ENCODE measurements at regions not wholly inside any gene's neighbourhood (a gene's known extent, or its start where the extent isn't known, plus 50 kb on each side); places are given as distances from the start of the nearest gene placed in this dataset.

DNA sequence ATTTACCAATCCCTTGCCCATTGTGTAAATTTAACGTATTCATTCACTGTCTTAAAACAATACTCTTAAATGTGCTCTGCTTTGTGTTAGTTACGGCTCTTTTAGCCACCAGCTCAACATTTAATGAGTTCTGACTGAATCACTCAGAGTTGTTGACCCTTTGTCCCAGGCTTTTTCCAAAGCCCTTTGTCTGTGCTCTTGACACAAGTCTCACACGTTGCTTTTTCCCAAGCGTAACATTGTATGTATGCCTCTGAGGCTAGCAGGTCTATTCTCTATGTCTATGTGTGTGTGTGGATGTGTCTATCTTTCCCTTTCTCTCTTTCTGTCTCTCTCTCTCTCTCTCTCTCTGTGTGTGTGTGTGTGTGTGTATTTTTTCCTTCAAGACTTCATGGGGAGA, 435.4 kb upstream of the GOLIM4 start:
- DNase-seq (ENCODE audit: low read depth, low spot score), result no peak

DNA sequence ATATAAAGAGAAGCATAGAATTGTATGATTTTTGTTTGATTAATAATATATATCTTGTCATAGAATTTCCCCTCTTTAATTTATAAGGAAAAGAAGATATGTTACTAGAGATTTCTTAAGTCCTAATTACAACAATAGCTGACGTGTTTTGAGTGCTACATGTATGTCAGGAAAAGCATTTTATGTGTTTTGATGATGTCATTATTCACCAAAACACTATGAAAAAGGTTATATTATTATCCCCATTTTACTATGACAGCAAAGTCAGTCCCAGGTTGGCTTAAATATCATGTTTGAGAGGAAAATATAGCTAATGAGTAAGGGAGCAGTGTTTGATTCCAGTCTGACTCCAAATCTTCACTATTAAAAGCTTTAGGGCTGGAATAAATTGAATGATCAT, 428.4 kb upstream of the GOLIM4 start:
- DNase-seq (ENCODE audit: low read depth, low spot score), result no peak

DNA sequence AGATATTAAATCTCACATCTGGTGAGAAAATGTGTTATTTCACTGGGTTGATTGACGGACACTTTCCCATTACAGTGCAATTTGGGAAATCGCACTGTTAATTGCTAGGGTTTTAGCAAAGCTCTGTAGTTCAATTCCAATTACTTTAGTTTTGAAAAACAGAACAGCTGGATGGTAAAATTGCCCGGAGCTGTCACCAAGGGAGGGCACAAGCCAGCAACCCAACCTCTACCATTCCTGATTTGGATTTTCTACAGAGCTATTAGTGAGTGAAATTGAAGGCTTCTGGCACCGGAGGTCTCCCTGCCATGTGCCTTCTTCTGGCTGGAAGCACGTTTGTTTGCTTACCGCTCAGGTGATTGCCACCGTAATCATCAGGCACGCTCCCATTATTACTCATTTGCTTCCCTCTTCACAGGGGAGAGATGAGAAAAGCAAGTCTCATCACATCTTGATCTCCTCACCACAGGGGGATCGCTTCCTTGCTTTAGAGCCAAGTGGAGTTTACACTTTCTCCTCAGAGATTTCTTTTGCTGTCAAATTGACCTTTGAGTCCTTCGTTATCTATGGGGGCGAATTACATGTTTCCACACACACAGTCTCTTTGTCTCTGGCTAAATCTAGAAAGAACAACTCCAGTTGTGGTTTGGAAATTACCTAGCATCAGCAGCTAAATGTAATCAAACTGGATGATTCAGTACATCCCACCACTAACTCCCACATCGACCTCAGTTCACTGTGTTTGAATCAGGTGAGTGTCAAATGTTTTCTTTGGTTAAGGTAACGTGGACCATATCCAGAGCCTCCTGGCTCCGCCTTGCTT, 421.7 kb upstream of the GOLIM4 start:
- no peak for DNase-seq (ENCODE audit: low read depth, low spot score)

DNA sequence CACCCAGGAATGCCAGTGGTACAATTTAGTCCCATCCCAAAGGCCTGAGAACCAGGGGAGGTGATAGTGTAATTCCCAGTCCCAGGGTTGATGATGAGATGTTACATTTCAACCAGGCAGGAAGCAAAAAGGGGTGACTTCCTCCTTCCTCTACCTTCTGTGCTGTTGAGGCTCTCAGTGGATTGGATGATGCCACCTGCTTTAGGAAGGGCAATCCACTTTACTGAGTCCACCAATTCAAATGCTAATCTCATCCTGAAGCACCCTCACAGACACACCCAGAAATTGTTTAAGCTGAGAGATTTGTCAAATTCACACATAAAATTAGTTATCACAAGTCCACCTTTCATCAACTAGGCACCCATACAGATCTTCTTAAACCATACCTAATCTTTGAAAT, 418.5 kb upstream of the GOLIM4 start:
- no peak for DNase-seq (ENCODE audit: low read depth, low spot score)

DNA sequence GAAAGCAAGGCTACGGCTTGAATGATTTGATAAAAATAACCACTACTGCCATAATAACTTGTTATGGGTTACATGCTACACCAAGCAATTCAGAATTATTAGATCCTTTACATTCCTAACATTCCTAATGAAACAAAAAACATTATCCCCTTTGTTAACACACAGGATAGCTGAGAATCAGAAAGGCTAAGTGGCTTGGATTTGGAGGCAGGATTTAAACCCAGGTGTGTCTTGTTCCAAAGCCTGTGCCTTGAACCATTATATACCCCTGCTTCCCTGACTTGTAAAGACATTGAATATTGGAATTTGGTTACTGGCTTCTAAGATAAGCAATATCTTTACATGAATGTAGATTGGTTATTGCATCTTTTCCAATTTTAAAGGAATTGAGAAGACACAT, 417.1 kb upstream of the GOLIM4 start:
- DNase-seq (ENCODE audit: low read depth, low spot score), result no peak

DNA sequence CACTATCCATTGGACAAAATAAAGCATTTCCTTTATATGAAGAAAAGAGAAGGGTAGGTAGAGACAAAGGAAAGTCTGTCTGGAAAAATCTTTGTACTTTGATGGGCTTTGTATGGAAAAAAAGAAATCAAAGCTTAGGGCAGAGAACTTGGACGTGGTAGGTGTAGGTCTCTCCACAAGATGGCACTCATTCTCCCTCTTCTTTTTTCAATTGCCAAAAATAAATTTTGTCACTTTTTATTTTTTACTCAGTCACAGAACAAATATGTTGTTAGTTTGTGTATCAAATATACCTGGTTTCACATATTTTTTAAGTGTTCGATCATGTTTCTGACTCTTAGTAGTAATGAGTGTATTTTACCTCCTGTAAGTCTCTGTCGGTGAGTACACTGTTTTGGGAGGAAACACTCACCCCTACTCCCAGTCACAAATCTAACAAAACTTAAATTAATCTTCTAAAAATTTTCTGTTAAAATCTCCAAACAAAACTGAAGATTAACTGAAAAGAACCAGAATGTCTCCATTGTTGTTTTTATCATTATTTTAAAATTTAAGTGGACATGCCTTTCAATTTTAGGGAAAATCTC, 415.8 kb upstream of the GOLIM4 start:
- DNase-seq (ENCODE audit: low read depth, low spot score), result no peak

DNA sequence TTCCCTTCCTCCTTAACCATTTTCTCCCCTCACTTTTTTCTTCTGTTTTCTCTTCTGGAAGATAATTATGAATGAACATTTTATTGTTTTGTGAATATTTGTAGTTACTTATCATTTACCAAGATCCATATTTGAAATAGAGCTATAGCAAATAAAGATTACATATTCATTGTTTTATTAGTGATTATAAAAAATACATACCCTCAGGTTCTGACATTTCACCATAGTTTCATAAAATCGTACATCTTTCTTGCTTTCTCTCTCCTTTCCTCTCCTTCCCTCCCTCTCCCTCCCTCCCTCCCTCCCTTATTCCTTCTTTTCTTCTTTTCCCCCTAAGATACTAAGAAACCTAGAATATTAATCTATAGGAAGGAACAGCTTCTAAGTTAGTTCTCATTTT, 410.9 kb upstream of the GOLIM4 start:
- DNase-seq (ENCODE audit: low read depth, low spot score), result no peak

DNA sequence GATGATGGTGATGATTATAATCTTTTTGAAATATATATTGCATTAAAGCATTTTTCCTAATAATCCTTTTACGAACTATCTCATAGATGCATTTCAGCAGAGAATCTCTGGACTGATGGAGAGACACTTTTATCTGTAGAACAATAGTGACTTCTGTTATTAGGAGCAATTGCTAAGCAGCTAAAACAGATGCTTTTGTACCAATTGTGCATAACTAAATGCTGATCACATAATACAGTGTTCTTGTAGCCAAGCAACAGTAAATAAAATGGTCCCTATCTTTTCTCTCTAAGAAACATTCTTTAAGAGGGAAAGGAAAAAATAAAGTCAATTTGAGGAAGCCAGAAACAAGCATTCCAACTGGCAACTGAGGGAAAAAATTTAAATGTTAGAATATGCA, 405.8 kb upstream of the GOLIM4 start:
- DNase-seq (ENCODE audit: low read depth, low spot score), result no peak

DNA sequence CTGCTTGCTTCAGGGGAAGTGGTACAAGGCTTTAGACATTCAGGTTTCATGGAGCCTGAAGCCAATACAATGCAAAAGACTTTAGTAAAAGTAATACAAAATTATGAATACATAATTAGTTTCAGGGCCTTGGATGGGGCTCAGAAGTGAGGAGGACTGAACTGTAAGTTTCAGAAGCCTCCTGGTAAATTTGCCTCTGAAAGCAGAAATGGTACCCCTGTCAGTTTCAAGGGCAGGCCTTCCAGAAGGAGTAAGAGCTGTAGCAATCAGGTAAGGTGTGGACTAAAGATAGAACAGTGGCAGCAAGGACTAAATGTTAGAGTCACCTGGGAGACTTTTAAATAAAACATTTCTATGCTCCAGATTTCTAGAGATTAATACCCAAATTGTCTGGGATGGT, 402.5 kb upstream of the GOLIM4 start:
- DNase-seq (ENCODE audit: low read depth, low spot score), result no peak

DNA sequence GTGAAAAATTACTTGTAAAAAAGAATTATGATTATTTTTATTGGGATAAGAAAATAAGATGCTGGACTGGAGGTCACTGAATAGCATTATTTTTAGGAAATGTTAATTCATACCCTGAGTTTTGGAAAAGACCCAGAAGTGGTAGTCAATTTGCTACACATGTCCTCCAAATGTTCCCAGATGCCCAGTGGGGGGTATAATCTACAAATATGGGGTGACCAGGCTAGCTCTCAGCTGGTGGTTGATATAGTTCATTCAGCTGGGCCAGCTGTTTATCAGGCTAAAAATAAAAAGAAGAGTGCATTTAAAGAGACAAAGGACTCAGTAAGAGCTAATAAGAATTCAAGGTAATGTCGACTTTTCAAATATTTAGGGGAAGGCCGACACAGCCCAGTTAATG, 402.0 kb upstream of the GOLIM4 start:
- no peak for DNase-seq (ENCODE audit: low read depth, low spot score)

DNA sequence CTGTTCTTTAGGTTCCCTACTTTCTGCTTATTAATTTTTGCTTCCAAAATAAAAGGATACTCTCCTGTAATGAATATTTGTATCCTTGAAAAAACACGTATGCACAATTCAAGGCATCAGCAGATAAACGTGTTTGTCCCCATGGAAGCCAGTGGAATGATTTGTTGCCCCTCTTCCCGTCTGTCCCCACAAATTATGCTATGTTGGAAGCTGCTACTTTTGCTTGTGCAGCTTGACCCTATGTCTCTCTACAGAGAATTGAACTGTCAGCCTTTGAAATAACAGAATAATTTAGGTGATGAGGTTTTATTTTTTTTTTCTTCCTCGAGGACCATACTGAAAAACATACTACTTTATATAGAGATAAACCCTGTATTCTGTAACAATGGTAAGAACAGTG, 401.5 kb upstream of the GOLIM4 start:
- no peak for DNase-seq (ENCODE audit: low read depth, low spot score)

DNA sequence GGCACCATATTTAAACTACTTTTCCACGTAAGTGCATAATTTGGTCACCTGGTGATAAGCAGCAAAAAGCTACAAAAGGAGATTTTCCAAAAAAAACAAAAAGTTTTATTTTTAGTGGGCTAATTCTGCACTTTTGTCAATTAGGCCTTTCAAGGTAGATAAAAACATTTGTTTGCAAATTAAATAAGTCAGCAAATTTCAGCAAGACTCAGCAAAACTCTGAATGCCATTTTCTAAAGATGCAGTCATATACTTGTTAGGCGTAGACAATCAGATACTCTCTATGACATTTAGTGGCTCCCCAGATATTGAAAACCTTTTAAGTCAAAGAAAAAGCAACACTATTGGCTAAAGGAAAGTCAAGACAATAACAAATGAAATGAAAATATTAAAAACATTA, 400.2 kb upstream of the GOLIM4 start:
- no peak for DNase-seq (ENCODE audit: low read depth, low spot score)

DNA sequence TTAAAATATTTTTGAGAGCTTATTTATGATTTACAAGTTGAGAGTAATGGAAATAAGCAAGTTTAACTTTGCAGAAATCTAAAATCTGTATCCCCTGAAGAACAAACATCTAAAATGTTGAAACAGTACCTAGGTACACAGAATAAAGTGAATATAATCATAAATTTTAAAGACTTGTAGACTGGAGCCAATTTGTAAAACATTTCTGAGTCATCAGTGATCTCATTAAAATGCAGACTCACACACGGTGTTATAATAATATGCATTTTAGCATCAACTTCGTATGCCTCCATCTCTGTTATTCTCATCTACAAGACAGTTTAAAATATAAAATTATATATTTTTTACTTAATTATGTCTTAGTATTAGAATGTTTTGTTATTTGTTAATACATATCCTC, 399.5 kb upstream of the GOLIM4 start:
- DNase-seq (ENCODE audit: low read depth, low spot score), result no peak

DNA sequence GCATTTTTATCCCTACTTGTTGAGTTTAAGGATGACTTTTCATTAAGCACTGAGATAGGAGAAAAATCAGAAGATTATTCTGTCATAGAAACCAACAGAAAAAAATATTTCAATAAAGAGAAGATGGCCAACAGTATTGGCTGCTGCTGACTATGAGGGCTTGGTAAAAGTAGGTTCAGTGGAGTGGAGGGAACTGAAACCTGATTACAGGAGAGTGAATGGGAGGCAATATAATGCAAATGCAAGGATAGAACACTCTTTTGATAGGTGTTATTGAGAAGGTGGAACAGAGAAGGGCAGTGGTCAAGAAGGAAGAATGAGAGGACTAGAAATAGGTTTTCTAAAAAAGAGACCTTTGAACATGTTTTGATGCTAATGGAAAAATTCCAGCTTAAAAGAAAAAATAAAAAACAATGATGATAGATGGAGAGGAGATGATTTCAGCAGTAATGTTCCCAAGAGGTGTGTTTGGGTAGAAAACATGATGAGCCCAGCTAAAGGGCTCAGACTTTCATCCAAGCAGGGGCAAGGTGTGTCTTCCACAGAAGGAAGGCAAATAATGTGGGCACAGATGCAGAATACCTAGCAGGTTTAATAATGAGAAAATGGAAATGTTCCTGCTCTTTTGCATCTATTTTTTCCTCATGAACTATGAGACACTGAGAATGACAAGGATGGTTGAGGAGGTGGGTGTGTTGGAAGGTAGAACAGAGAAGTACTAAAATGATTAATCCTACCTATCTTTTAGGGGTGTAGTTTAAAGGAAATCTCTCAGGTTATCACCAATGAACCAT, 397.9 kb upstream of the GOLIM4 start:
- DNase-seq (ENCODE audit: low read depth, low spot score), result no peak

DNA sequence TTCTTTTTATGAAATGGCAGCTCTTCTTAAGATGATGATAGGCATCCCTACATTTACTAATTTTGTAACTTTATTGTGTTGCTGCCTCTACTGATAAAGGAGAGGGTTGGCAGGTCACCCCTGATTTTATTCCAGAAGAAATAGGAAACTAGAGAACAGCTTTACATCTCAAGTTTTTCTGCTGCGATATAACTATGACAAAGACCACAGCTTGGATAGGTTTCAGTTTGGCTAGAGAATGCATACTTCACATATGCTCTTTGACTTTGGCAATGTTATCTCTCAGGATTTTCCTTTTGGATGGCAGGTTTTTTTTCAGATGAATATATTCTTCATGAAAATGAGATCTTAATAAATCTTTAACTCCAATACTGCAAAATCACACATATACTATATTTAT, 395.3 kb upstream of the GOLIM4 start:
- DNase-seq (ENCODE audit: low read depth, low spot score), result no peak

DNA sequence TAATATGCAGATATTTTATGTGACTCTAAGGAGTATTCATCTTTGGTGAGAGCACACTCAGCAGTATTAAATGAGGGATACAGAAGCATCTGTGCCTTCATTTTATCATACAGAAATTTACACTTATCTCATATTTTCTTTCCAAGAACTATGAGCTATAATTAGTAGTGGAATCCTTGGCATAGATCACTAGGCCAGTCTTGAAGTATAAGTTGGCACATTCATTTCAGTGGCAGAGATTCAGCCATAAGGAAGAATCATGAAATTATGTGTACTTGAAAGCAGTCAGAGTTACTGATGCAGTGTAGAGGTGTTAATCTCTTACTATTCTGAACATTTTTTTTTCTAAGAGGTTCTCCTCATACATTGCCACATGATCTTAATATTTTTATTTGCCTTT, 393.6 kb upstream of the GOLIM4 start:
- no peak for DNase-seq (ENCODE audit: low read depth, low spot score)

DNA sequence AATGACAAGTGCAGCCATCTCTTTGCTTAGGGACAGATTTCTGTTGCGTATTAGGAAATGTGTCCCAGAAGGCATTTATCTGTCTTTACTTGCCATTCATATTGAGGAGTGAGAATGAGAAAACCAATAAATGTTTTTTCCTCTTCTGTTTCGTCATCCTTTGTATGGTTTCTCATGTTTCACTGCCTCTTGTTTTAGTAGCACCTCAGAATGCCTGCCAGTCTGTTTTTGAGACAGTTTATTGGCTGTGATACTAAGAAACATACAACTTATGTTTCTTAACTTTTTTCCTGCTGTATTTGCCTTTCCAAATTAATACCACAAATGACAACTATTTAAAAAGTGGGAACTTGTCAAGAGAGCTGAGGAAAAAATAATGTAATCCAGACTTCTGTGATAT, 390.2 kb upstream of the GOLIM4 start:
- no peak for DNase-seq (ENCODE audit: low read depth, low spot score)

DNA sequence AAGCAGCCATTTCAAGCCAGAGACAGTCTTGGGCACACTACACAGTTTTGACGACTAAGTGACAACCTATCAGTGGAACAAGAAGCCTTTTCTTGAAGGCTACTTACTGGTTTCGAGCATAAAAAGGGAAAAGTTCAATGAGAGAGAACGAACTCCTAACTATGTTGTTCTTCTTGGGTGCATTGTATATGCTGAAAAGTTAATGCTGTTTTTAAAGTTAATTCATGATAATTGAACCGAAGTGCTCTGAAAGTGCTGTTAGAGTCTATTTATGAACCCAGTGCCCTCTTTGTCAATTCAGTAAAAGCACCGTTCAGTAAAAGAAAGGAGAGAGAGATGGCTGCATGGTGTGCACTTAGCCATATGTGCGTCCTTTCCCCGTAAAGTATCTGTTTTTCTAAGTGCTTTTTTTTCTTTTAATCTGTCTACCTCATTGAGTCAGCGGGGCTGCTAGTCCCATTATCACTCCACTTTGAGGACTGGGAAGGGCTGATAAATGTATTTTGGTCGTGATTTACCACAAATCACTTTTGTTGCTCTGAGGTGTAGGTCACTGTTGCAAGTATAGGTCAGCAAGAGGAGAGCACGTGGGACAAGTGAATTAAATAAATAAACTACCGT, 380.7 kb upstream of the GOLIM4 start:
- DNase-seq (ENCODE audit: low read depth, low spot score), result no peak

DNA sequence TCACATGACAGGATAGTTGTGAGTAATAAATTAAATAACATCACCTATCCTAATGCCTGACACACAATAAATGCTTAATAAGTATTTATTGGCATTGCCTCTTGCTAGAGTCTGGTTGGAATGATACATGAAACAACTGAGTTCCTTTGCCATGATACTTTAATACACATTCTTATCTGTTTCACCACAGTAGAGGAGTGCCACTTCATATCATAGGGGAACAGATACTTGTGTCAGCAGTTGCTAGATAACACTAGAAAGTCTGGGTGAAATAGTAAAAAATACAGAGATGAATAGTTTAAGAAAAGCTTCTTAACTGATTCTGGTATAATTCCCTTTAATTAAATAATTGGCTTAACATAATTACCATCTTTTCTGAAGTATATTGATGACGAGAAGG, 380.0 kb upstream of the GOLIM4 start:
- DNase-seq (ENCODE audit: low read depth, low spot score), result no peak

DNA sequence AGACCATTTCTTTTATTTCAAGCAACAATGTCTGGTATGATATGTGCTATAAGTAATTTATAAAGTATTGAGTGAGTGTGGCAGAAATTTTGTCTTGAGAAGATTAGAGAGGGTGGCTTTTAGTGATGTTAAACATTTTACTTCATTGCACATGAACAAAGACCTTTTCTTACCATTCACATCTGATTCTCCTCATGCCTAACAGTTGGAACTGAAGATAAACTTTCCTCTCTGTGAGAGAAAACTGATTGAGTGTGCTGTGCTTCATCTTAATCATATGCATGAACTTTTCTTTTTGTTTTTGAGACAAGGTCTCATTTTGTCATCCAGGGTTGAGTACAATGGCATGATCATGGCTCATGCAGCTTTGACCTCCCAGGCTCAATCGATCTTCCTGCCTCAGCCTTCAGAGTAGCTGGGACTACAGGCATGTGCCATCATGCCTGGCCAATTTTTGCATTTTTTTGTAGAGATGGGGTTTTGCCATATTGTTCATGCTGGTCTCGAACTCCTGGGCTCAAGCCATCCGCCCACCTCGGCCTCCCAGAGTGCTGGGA, 377.7 kb upstream of the GOLIM4 start:
- no peak for DNase-seq (ENCODE audit: low read depth, low spot score)

DNA sequence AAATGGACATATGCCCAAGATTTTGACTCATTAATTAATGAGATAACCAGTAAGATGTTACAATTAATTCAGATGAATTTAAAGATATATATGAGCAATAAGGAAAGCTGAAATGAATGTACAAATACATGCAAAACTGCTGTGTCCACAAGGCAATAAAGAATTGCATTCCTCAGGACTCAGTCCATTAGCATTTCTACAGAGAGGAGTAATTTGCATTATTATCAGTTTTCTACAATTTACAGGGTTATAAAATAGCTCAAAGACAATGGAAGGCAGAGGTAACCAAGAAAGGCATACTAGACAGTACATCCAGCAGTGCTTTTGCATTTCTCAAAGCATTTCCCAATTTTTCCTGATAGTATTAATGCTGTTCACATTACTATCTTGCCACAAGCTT, 377.1 kb upstream of the GOLIM4 start:
- DNase-seq (ENCODE audit: low read depth, low spot score), result no peak

DNA sequence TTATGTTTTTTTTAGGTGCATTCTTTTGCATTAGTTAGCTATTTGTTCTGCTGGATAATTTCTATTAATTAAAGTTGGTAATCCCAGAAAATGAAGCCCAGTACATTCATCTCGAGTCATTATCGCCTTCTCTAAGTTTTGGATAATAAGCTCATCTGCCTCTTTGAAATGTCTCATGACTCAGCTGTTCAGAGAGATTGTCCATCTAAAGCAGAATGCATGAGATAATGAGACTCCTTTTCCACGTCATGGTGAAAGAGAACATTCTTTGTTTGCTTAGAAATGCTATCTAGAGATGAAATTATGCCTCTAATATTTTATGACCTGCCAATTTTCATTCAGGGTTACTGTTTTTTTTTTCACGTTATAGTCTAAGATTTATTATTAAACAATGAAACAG, 374.7 kb upstream of the GOLIM4 start:
- DNase-seq (ENCODE audit: low read depth, low spot score), result no peak

Data from pulmonary artery endothelial cell (primary cell).